ENCODE measurements at regions not wholly inside any gene's neighbourhood (a gene's known extent, or its start where the extent isn't known, plus 50 kb on each side); places are given as distances from the start of the nearest gene placed in this dataset.

DNA sequence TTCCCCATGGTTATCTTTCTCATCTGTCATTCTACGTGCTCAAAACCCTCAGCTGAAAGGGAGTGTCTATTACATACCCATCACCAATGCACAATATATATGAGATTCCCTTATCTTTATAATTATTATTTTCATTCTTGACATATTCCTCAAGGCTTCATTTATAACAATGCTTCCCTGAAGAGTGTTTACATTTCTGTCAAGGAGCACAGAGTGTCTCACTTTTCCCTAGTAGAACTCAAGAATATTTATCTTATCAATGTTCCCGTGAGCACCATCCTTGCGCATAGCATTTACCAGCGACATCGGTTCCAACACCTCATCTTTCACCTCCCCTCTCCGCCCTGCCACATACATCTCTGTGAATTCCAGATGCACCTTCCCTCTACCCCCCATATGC, 250.6 kb downstream of the PLA2G4A start:
- peaks cover 0 to 4% (median 0%) of the 10 kb centered on the region in 4 donors for H3K9me3 ChIP-seq (ENCODE audit: control insufficient read depth in 4 of 4, low read length in 3 of 4)
- no peaks in the 10 kb centered on the region for H3K27me3 ChIP-seq (ENCODE audit: control insufficient read depth in 4 of 4, insufficient read depth in 4 of 4, low read length in 3 of 4)
- H3K9ac ChIP-seq (ENCODE audit: low read depth in 1 of 2, low read length in 2 of 2) = no peak overlapping the region
- no peaks in the 10 kb centered on the region for H3K4me1 ChIP-seq (ENCODE audit: control insufficient read depth in 4 of 4, insufficient read depth in 4 of 4, low read length in 3 of 4)
- no peak for TF ChIP-seq GABPA (IDR thresholded peaks at IDR 0.05 in 1 of 2, conservative IDR thresholded peaks at IDR 0.05 in 1 of 2)
- no peak for TF ChIP-seq RAD21 (IDR thresholded peaks at IDR 0.05)
- no peak for TF ChIP-seq SP1 (IDR thresholded peaks at IDR 0.05)
- no peak for TF ChIP-seq EGR1 (IDR thresholded peaks at IDR 0.05; ENCODE audit: low read depth in 2 of 2)
- no peak overlapping the region for H3K4me3 ChIP-seq (ENCODE audit: low read depth in 1 of 3, low read length in 3 of 3)
- 80% methylated on average over 6 of the region's 6 CpGs for WGBS
- H3K36me3 ChIP-seq (ENCODE audit: control insufficient read depth in 4 of 4, insufficient read depth in 3 of 4, low read depth in 1 of 4, low read length in 3 of 4) = no peaks in the 10 kb centered on the region
- no peak for DNase-seq (ENCODE audit: low spot score)
- no peak overlapping the region for H3K27ac ChIP-seq (ENCODE audit: low read depth in 1 of 2, low read length in 2 of 2)

DNA sequence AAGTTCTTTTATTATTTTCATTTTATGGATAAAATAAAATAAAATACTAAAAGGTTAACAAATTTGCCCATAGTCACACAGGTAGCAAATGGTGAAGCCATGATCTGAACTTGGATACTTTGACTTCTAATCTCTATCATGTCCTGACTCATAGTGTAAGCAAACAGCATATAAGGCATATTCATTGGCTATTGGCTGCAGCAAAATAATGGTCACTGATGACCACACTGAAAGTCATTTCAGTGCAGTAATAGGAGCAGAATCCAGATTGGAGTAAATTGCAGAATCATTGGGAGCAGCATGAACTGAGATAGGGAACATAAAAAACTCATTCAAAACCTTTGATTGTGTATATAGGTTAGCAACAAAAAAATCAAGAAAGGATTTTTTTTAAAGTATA, 262.9 kb downstream of the PLA2G4A start:
- H3K27me3 ChIP-seq (ENCODE audit: control insufficient read depth in 4 of 4, insufficient read depth in 4 of 4, low read length in 3 of 4) = no peaks in the 10 kb centered on the region
- no peaks in the 10 kb centered on the region for H3K36me3 ChIP-seq (ENCODE audit: control insufficient read depth in 4 of 4, insufficient read depth in 3 of 4, low read depth in 1 of 4, low read length in 3 of 4)
- H3K27ac ChIP-seq (ENCODE audit: low read depth in 1 of 2, low read length in 2 of 2) = no peak overlapping the region
- TF ChIP-seq NR2F2 (IDR thresholded peaks at IDR 0.05) (no peak), FOXA1 (IDR thresholded peaks at IDR 0.05) (no peak), EGR1 (IDR thresholded peaks at IDR 0.05; ENCODE audit: low read depth in 2 of 2) (no peak), RXRA (IDR thresholded peaks at IDR 0.05) (no peak), JUND (IDR thresholded peaks at IDR 0.05) (no peak), FOXA2 (IDR thresholded peaks at IDR 0.05) (no peak), GABPA (IDR thresholded peaks at IDR 0.05 in 1 of 2, conservative IDR thresholded peaks at IDR 0.05 in 1 of 2) (no peak), RAD21 (IDR thresholded peaks at IDR 0.05) (no peak), HNF4G (IDR thresholded peaks at IDR 0.05) (no peak), SP1 (IDR thresholded peaks at IDR 0.05) (no peak), TAF1 (conservative IDR thresholded peaks at IDR 0.05) (no peak), HNF4A (conservative IDR thresholded peaks at IDR 0.05) (no peak), YY1 (IDR thresholded peaks at IDR 0.05) (no peak)
- TF ChIP-seq, protein P1, sequence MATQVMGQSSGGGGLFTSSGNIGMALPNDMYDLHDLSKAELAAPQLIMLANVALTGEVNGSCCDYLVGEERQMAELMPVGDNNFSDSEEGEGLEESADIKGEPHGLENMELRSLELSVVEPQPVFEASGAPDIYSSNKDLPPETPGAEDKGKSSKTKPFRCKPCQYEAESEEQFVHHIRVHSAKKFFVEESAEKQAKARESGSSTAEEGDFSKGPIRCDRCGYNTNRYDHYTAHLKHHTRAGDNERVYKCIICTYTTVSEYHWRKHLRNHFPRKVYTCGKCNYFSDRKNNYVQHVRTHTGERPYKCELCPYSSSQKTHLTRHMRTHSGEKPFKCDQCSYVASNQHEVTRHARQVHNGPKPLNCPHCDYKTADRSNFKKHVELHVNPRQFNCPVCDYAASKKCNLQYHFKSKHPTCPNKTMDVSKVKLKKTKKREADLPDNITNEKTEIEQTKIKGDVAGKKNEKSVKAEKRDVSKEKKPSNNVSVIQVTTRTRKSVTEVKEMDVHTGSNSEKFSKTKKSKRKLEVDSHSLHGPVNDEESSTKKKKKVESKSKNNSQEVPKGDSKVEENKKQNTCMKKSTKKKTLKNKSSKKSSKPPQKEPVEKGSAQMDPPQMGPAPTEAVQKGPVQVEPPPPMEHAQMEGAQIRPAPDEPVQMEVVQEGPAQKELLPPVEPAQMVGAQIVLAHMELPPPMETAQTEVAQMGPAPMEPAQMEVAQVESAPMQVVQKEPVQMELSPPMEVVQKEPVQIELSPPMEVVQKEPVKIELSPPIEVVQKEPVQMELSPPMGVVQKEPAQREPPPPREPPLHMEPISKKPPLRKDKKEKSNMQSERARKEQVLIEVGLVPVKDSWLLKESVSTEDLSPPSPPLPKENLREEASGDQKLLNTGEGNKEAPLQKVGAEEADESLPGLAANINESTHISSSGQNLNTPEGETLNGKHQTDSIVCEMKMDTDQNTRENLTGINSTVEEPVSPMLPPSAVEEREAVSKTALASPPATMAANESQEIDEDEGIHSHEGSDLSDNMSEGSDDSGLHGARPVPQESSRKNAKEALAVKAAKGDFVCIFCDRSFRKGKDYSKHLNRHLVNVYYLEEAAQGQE (IDR thresholded peaks at IDR 0.05) = no peak
- TF ChIP-seq, protein P2, sequence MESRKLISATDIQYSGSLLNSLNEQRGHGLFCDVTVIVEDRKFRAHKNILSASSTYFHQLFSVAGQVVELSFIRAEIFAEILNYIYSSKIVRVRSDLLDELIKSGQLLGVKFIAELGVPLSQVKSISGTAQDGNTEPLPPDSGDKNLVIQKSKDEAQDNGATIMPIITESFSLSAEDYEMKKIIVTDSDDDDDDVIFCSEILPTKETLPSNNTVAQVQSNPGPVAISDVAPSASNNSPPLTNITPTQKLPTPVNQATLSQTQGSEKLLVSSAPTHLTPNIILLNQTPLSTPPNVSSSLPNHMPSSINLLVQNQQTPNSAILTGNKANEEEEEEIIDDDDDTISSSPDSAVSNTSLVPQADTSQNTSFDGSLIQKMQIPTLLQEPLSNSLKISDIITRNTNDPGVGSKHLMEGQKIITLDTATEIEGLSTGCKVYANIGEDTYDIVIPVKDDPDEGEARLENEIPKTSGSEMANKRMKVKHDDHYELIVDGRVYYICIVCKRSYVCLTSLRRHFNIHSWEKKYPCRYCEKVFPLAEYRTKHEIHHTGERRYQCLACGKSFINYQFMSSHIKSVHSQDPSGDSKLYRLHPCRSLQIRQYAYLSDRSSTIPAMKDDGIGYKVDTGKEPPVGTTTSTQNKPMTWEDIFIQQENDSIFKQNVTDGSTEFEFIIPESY (IDR thresholded peaks at IDR 0.05) = no peak
- TF ChIP-seq, protein P3, sequence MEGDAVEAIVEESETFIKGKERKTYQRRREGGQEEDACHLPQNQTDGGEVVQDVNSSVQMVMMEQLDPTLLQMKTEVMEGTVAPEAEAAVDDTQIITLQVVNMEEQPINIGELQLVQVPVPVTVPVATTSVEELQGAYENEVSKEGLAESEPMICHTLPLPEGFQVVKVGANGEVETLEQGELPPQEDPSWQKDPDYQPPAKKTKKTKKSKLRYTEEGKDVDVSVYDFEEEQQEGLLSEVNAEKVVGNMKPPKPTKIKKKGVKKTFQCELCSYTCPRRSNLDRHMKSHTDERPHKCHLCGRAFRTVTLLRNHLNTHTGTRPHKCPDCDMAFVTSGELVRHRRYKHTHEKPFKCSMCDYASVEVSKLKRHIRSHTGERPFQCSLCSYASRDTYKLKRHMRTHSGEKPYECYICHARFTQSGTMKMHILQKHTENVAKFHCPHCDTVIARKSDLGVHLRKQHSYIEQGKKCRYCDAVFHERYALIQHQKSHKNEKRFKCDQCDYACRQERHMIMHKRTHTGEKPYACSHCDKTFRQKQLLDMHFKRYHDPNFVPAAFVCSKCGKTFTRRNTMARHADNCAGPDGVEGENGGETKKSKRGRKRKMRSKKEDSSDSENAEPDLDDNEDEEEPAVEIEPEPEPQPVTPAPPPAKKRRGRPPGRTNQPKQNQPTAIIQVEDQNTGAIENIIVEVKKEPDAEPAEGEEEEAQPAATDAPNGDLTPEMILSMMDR (IDR thresholded peaks at IDR 0.05; ENCODE audit: low read depth, low read length, missing input control) = no peak
- TF ChIP-seq, protein P4, sequence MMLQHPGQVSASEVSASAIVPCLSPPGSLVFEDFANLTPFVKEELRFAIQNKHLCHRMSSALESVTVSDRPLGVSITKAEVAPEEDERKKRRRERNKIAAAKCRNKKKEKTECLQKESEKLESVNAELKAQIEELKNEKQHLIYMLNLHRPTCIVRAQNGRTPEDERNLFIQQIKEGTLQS (IDR thresholded peaks at IDR 0.05) = no peak
- TF ChIP-seq, protein P5, sequence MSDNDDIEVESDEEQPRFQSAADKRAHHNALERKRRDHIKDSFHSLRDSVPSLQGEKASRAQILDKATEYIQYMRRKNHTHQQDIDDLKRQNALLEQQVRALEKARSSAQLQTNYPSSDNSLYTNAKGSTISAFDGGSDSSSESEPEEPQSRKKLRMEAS (IDR thresholded peaks at IDR 0.05) = no peak
- no peak for DNase-seq (ENCODE audit: low spot score)
- H3K9me3 ChIP-seq (ENCODE audit: control insufficient read depth in 4 of 4, low read length in 3 of 4) = peaks cover 0 to 3% (median 0%) of the 10 kb centered on the region in 4 donors
- no peak overlapping the region for H3K9ac ChIP-seq (ENCODE audit: low read depth in 1 of 2, low read length in 2 of 2)
- H3K4me1 ChIP-seq (ENCODE audit: control insufficient read depth in 4 of 4, insufficient read depth in 4 of 4, low read length in 3 of 4) = no peaks in the 10 kb centered on the region
- H3K4me3 ChIP-seq (ENCODE audit: low read depth in 1 of 3, low read length in 3 of 3) = no peak overlapping the region

All from liver (tissue), 8 donors.